ENCODE measurements at regions not wholly inside any gene's neighbourhood (a gene's known extent, or its start where the extent isn't known, plus 50 kb on each side); places are given as distances from the start of the nearest gene placed in this dataset.
"Not testable (repeated sequence)": the region's sequence is repeated elsewhere in the genome, so short reads cannot be mapped to it uniquely, and the experiment has no call there.

- DNase-seq = no peak
Measured at GRCh38 chr10:64089648-64090047, 568.4 kb downstream of the REEP3 start.

- no peak for DNase-seq
Measured at GRCh38 chr10:64090865-64091264, 569.7 kb downstream of the REEP3 start.

- DNase-seq = no peak
Measured at GRCh38 chr10:64091897-64092296, 570.7 kb downstream of the REEP3 start.

- no peak for DNase-seq
Measured at GRCh38 chr10:64093304-64093703, 572.1 kb downstream of the REEP3 start.

GRCh38 chr10:64093946-64094535 is 572.8 kb downstream of the REEP3 start:
- no peak for DNase-seq

- DNase-seq = no peak
Measured at GRCh38 chr10:64096941-64097340, 575.7 kb downstream of the REEP3 start.

GRCh38 chr10:64097391-64098122 is 576.4 kb downstream of the REEP3 start:
- no peak for DNase-seq

- no peak for DNase-seq
Measured at GRCh38 chr10:64098994-64099393, 577.8 kb downstream of the REEP3 start.

GRCh38 chr10:64101606-64102263 is 580.5 kb downstream of the REEP3 start:
- DNase-seq = no peak

GRCh38 chr10:64102264-64102633 is 581.0 kb downstream of the REEP3 start:
- no peak for DNase-seq

- no peak for DNase-seq
Measured at GRCh38 chr10:64102916-64103315, 581.7 kb downstream of the REEP3 start.

- no peak for DNase-seq
Measured at GRCh38 chr10:64103750-64104470, 582.7 kb downstream of the REEP3 start.

GRCh38 chr10:64109926-64110495 is 588.8 kb downstream of the REEP3 start:
- no peak for DNase-seq

- no peak for DNase-seq
Measured at GRCh38 chr10:64112701-64113355, 591.6 kb downstream of the REEP3 start.

- no peak for DNase-seq
Measured at GRCh38 chr10:64113375-64113774, 592.2 kb downstream of the REEP3 start.

- no peak for DNase-seq
Measured at GRCh38 chr10:64113792-64114191, 592.6 kb downstream of the REEP3 start.

- no peak for DNase-seq
Measured at GRCh38 chr10:64115471-64115870, 594.3 kb downstream of the REEP3 start.

- no peak for DNase-seq
Measured at GRCh38 chr10:64115908-64116643, 594.9 kb downstream of the REEP3 start.

GRCh38 chr10:64116707-64117106 is 595.5 kb downstream of the REEP3 start:
- no peak for DNase-seq

GRCh38 chr10:64118736-64119135 is 597.5 kb downstream of the REEP3 start:
- no peak for DNase-seq

- not testable (repeated sequence) for DNase-seq
Measured at GRCh38 chr10:64120301-64120980, 599.2 kb downstream of the REEP3 start.
